ENCODE measurements at regions not wholly inside any gene's neighbourhood (a gene's known extent, or its start where the extent isn't known, plus 50 kb on each side); places are given as distances from the start of the nearest gene placed in this dataset.

DNA sequence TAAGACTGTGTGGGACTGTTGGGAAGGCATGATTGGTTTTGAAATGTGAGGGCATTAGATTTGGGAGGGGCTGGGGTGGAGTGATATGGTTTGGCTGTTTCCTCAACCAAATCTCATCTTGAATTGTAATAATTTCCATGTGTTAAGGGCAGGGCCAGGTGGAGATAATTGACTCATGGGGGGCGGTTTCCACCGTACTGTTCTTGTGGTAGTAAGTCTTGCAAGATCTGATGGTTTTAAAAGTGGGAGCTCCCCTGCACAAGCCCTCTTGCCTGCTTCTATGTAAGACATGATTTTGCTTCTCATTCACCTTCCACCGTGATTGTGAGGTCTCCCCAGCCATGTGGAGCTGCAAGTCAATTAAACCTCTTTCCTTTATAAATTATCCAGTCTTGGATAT is 76.6 kb upstream of the PPFIA2 start:
- H3K27me3 ChIP-seq: no peaks in the 10 kb centered on the region
- no peak for DNase-seq (ENCODE audit: low spot score in 2 of 2)
- no peaks in the 10 kb centered on the region for H3K36me3 ChIP-seq
- WGBS, 2 donors: 85% methylated on average over 3 of the region's 3 CpGs
- H3K4me1 ChIP-seq: no peaks in the 10 kb centered on the region
- TF ChIP-seq, protein P1, sequence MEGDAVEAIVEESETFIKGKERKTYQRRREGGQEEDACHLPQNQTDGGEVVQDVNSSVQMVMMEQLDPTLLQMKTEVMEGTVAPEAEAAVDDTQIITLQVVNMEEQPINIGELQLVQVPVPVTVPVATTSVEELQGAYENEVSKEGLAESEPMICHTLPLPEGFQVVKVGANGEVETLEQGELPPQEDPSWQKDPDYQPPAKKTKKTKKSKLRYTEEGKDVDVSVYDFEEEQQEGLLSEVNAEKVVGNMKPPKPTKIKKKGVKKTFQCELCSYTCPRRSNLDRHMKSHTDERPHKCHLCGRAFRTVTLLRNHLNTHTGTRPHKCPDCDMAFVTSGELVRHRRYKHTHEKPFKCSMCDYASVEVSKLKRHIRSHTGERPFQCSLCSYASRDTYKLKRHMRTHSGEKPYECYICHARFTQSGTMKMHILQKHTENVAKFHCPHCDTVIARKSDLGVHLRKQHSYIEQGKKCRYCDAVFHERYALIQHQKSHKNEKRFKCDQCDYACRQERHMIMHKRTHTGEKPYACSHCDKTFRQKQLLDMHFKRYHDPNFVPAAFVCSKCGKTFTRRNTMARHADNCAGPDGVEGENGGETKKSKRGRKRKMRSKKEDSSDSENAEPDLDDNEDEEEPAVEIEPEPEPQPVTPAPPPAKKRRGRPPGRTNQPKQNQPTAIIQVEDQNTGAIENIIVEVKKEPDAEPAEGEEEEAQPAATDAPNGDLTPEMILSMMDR (IDR thresholded peaks at IDR 0.05): no peak
- TF ChIP-seq EP300 (IDR thresholded peaks at IDR 0.05) (no peak), POLR2A (IDR thresholded peaks at IDR 0.05) (no peak)
- no peak overlapping the region for H3K4me3 ChIP-seq
- H3K27ac ChIP-seq: no peak overlapping the region
- H3K9me3 ChIP-seq: no peaks in the 10 kb centered on the region

- H3K36me3 ChIP-seq: no peaks in the 10 kb centered on the region
- TF ChIP-seq EP300 (IDR thresholded peaks at IDR 0.05) (no peak), POLR2A (IDR thresholded peaks at IDR 0.05) (no peak)
- TF ChIP-seq, protein P1 (IDR thresholded peaks at IDR 0.05): no peak
- peaks cover 0 to 2% (median 0%) of the 10 kb centered on the region in 4 donors for H3K9me3 ChIP-seq
- no peaks in the 10 kb centered on the region for H3K4me1 ChIP-seq
- no peaks in the 10 kb centered on the region for H3K27me3 ChIP-seq
- H3K4me3 ChIP-seq: no peak overlapping the region
- no peak for DNase-seq (ENCODE audit: low spot score in 2 of 2)
- no peak overlapping the region for H3K27ac ChIP-seq
Observed at GRCh38 chr12:81819991-81820633, 61.0 kb upstream of the PPFIA2 start.

DNA sequence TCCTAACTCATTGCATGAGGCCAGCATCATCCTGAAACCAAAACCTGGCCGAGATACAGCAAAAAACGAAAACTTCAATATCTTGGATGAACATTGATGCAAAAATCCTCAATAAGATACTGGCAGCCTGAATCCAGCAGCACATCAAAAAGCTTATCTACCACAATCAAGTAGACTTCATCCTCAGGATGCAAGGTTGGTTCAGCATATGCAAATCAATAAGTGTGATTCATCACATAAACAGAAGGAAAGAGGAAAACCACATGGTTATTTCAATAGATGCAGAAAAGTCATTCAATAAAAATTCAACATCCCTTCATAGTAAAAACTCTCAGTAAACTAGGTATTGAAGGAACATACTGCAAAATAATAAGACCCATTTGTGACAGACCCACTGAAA is 56.5 kb upstream of the PPFIA2 start:
- TF ChIP-seq POLR2A (IDR thresholded peaks at IDR 0.05) (no peak), EP300 (IDR thresholded peaks at IDR 0.05) (no peak)
- TF ChIP-seq, protein P1 (IDR thresholded peaks at IDR 0.05): no peak
- Histone ChIP-seq H3K9me3 (peaks cover 0 to 2% (median 0%) of the 10 kb centered on the region in 4 donors), H3K27me3 (no peaks in the 10 kb centered on the region), H3K27ac (no peak overlapping the region), H3K4me1 (peaks cover 0 to 16% (median 3%) of the 10 kb centered on the region in 4 donors), H3K36me3 (no peaks in the 10 kb centered on the region), H3K4me3 (no peak overlapping the region)
- DNase-seq (ENCODE audit: low spot score in 2 of 2): no peak
- 58 to 86% methylated on average over 2 of the region's 2 CpGs for WGBS, 2 donors

GRCh38 chr12:81811778-81812125 is 52.6 kb upstream of the PPFIA2 start:
- Histone ChIP-seq H3K36me3 (no peaks in the 10 kb centered on the region), H3K4me1 (peaks cover 0 to 28% (median 8%) of the 10 kb centered on the region in 4 donors), H3K27me3 (no peaks in the 10 kb centered on the region), H3K9me3 (no peaks in the 10 kb centered on the region), H3K4me3 (no peak overlapping the region), H3K27ac (peak overlapping the region in 2 of 4 donors; percentile 18 to 77)
- 83 to 90% methylated on average over 3 to 5 of the region's 5 CpGs for WGBS, 2 donors
- TF ChIP-seq, protein P1 (IDR thresholded peaks at IDR 0.05): no peak
- TF ChIP-seq POLR2A (IDR thresholded peaks at IDR 0.05) (no peak), EP300 (IDR thresholded peaks at IDR 0.05) (no peak)
- no peak for DNase-seq (ENCODE audit: low spot score in 2 of 2)

DNA sequence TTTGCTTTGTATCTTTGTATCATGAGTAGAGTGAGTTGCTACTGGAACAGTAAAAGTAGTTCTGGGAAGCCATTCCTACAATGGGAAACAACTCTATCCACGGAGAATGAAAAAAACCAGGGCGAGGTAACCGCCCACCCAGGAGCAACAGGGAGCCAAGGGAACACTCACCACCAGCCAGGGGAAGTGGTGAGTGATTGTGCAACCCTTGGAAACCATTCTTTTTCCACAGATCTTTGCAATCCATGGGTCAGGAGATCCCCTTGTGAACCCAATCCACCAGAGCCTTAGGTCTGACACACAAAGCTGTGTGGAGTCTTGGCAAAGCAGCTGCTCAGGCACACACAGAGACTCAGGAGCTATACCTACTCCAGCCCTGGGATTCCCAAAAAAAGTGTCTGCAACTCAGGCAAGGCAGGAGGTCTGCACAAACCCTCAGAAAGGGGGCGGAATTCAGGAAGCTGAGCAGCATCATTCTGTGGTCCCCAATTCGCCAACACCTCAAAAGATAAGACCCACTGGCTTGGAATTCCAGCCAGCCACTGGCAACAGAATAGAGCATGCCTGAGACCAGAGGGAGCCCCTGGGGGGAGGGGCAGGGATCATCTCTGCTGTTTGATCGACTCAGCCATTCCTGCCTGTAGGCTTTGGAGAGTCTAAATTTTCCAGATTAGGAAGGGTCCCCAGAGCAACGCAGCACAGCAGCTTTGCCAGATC is 52.1 kb upstream of the PPFIA2 start:
- H3K4me3 ChIP-seq: no peak overlapping the region
- H3K27me3 ChIP-seq: no peaks in the 10 kb centered on the region
- peaks cover 0 to 28% (median 8%) of the 10 kb centered on the region in 4 donors for H3K4me1 ChIP-seq
- TF ChIP-seq EP300 (IDR thresholded peaks at IDR 0.05) (peak in 1 of 2 donors; percentile 67), POLR2A (IDR thresholded peaks at IDR 0.05) (no peak)
- peak in 1 of 2 donors; percentile 54 for DNase-seq (ENCODE audit: low spot score in 2 of 2)
- H3K27ac ChIP-seq: peak overlapping the region in 2 of 4 donors; percentile 53 to 77
- H3K9me3 ChIP-seq: no peaks in the 10 kb centered on the region
- H3K36me3 ChIP-seq: no peaks in the 10 kb centered on the region
- 73 to 79% methylated on average over 6 to 7 of the region's 7 CpGs for WGBS, 2 donors
